OCI-LY7 (cell line): ENCODE measurements at regions not wholly inside any gene's neighbourhood (a gene's known extent, or its start where the extent isn't known, plus 50 kb on each side); places are given as distances from the start of the nearest gene placed in this dataset.

Experiments
- BruUV-seq: library from RNA; stranded (reverse); fragments of 400-500 nt; replicated peaks from 2 replicates; lab custom pipeline; 2021; lab: Mats Ljungman, UMichigan
- CTCF ChIA-PET: fragments of 300-600 bp; sonication (Branson Sonifier 250); formaldehyde crosslinking; loops from one replicate; lab custom pipeline; 2022; ENCODE audit warnings: antibody characterized with exemption; ENCODE audit not compliant: unreplicated experiment; lab: Charles Lee
- POLR2A ChIA-PET: fragments of 300-600 bp; sonication (Branson Sonifier 250); formaldehyde crosslinking; loops from one replicate; lab custom pipeline; 2022; ENCODE audit warnings: antibody characterized with exemption; lab: Charles Lee
- DNase-seq: peaks from one replicate; pipeline ENCODE4 v3.0.0-alpha.2; 2015; ENCODE audit warnings: low spot score
- H2AFZ ChIP-seq: fragments of 200-600 bp; sonication (generic), shearing (Covaris generic); 2 replicates; pipeline ENCODE4 v1.6.1; 2014; ENCODE audit warnings: mild to moderate bottlenecking, antibody characterized with exemption, low read length, moderate library complexity
- H3K27ac ChIP-seq: fragments of 200-600 bp; sonication (generic); 2 replicates; pipeline ENCODE4 v1.5.1; 2014; ENCODE audit warnings: mixed run types, low read depth, mild to moderate bottlenecking, moderate library complexity, low read length, inconsistent platforms; ENCODE audit not compliant: poor library complexity, severe bottlenecking
- H3K36me3 ChIP-seq: fragments of 200-600 bp; sonication (generic); 2 replicates; pipeline ENCODE4 v1.6.1; 2014; ENCODE audit warnings: mild to moderate bottlenecking, antibody characterized with exemption, low read length, moderate library complexity, mixed read lengths; ENCODE audit not compliant: insufficient read depth
- H3K4me1 ChIP-seq: fragments of 200-600 bp; sonication (generic); 2 replicates; pipeline ENCODE4 v1.5.1; 2014; ENCODE audit warnings: mild to moderate bottlenecking, low read length; ENCODE audit not compliant: insufficient read depth, poor library complexity, severe bottlenecking
- H3K4me2 ChIP-seq: fragments of 200-600 bp; sonication (generic); 2 replicates; pipeline ENCODE4 v1.6.1; 2014; ENCODE audit warnings: mild to moderate bottlenecking, low read length
- H3K4me3 ChIP-seq: fragments of 200-600 bp; sonication (generic); 2 replicates; pipeline ENCODE4 v1.5.1; 2014; ENCODE audit warnings: mild to moderate bottlenecking, low read depth, low read length; ENCODE audit not compliant: poor library complexity, severe bottlenecking
- H3K79me2 ChIP-seq: fragments of 200-600 bp; sonication (generic); 2 replicates; pipeline ENCODE4 v1.6.1; 2016; ENCODE audit warnings: low read depth, mild to moderate bottlenecking, low read length, moderate library complexity, mixed read lengths; ENCODE audit not compliant: insufficient read depth
- H3K9me2 ChIP-seq: fragments of 200-600 bp; sonication (generic); 2 replicates; pipeline ENCODE4 v1.6.1; 2016; ENCODE audit warnings: mild to moderate bottlenecking, low read length, mixed read lengths; ENCODE audit not compliant: insufficient read depth
- H3K9me3 ChIP-seq: fragments of 200-600 bp; sonication (generic); 2 replicates; pipeline ENCODE4 v1.6.1; 2014; ENCODE audit warnings: mild to moderate bottlenecking, mixed run types, low read length, mixed read lengths
- H4K20me1 ChIP-seq: fragments of 200-600 bp; sonication (generic); 2 replicates; pipeline ENCODE4 v1.6.1; 2014; ENCODE audit warnings: mild to moderate bottlenecking, antibody characterized with exemption, low read length, moderate library complexity, mixed read lengths; ENCODE audit not compliant: insufficient read depth
- CTCF ChIP-seq: fragments of 200-600 bp; sonication (generic); conservative IDR thresholded peaks from 2 replicates; pipeline ENCODE4 v1.5.1; 2014; ENCODE audit warnings: mild to moderate bottlenecking, antibody characterized with exemption, low read length, moderate library complexity, mixed read lengths
- EZH2phosphoT487 ChIP-seq: fragments of 200-600 bp; sonication (generic); IDR thresholded peaks from 2 replicates; pipeline ENCODE4 v1.6.1; 2018; ENCODE audit warnings: low read depth, borderline replicate concordance, mild to moderate bottlenecking, mixed run types, antibody characterized with exemption, low read length, moderate library complexity, mixed read lengths
- intact Hi-C: fragments of 100-400 bp; cut with micrococcal nuclease; formaldehyde crosslinking; loops from one replicate; pipeline ENCODE4 v1.10.0; 2022; ENCODE audit not compliant: unreplicated experiment

- POLR2A ChIA-PET, result no interaction called here
Measured at GRCh38 chr14:30332374-30332773, 226.6 kb upstream of the G2E3 start.

GRCh38 chr14:30333934-30334333 lies 225.0 kb upstream of the G2E3 start:
- no TSS peak for BruUV-seq
- POLR2A ChIA-PET, result no interaction called here
- H3K4me2 ChIP-seq, result no peak overlapping the region
- H3K79me2 ChIP-seq, result no peaks in the 10 kb centered on the region
- DNase-seq, result no peak
- no peak overlapping the region for H3K4me3 ChIP-seq
- intact Hi-C loops, result no loop called here
- no peak overlapping the region for H3K27ac ChIP-seq
- H4K20me1 ChIP-seq, result no peaks in the 10 kb centered on the region
- H3K9me2 ChIP-seq, result no peaks in the 10 kb centered on the region
- no peak overlapping the region for H2AFZ ChIP-seq
- TF ChIP-seq EZH2phosphoT487, result no peak
- TF ChIP-seq CTCF, result no peak
- no peaks in the 10 kb centered on the region for H3K9me3 ChIP-seq
- CTCF ChIA-PET, result no interaction called here
- H3K36me3 ChIP-seq, result no peaks in the 10 kb centered on the region
- H3K4me1 ChIP-seq, result no peaks in the 10 kb centered on the region

More at GRCh38 chr14:30332374-30332773, 226.6 kb upstream of the G2E3 start:
- Histone ChIP-seq H3K36me3 (no peaks in the 10 kb centered on the region), H3K4me1 (no peaks in the 10 kb centered on the region), H3K79me2 (no peaks in the 10 kb centered on the region), H3K4me2 (no peak overlapping the region), H3K9me3 (no peaks in the 10 kb centered on the region), H3K4me3 (no peak overlapping the region), H4K20me1 (no peaks in the 10 kb centered on the region), H3K9me2 (no peaks in the 10 kb centered on the region), H3K27ac (no peak overlapping the region), H2AFZ (no peak overlapping the region)
- intact Hi-C loops, result no loop called here
- no TSS peak for BruUV-seq
- no peak for TF ChIP-seq EZH2phosphoT487
- CTCF ChIA-PET, result no interaction called here
- DNase-seq, result no peak

GRCh38 chr14:30337456-30337855 lies 221.5 kb upstream of the G2E3 start:
- Histone ChIP-seq H2AFZ (no peak overlapping the region), H3K36me3 (no peaks in the 10 kb centered on the region), H3K4me1 (no peaks in the 10 kb centered on the region), H3K4me2 (no peak overlapping the region), H3K9me3 (no peaks in the 10 kb centered on the region), H3K4me3 (no peak overlapping the region), H3K9me2 (no peaks in the 10 kb centered on the region), H3K79me2 (no peaks in the 10 kb centered on the region), H4K20me1 (no peaks in the 10 kb centered on the region), H3K27ac (no peak overlapping the region)
- no peak for TF ChIP-seq CTCF
- TF ChIP-seq EZH2phosphoT487, result no peak
- DNase-seq, result no peak
- POLR2A ChIA-PET, result no interaction called here
- BruUV-seq, result no TSS peak
- CTCF ChIA-PET, result no interaction called here
- intact Hi-C loops, result no loop called here
